ENCODE measurements at regions not wholly inside any gene's neighbourhood (a gene's known extent, or its start where the extent isn't known, plus 50 kb on each side); places are given as distances from the start of the nearest gene placed in this dataset.

GRCh38 chr5:92496545-92496944 is 1084.5 kb downstream of the NR2F1-AS1 start:
- TF ChIP-seq ZNF416 (CRISPR knock-in tag; IDR thresholded peaks at IDR 0.05) (no peak), JUN (CRISPR knock-in tag; IDR thresholded peaks at IDR 0.05) (no peak), ZNF121 (CRISPR knock-in tag; IDR thresholded peaks at IDR 0.05) (no peak), GTF2I (CRISPR knock-in tag; conservative IDR thresholded peaks at IDR 0.05) (no peak), CTCF (IDR thresholded peaks at IDR 0.05) (no peak), NFYB (CRISPR knock-in tag; conservative IDR thresholded peaks at IDR 0.05; ENCODE audit: low read depth) (no peak), ZNF423 (CRISPR knock-in tag; IDR thresholded peaks at IDR 0.05) (no peak), ZNF219 (CRISPR knock-in tag; IDR thresholded peaks at IDR 0.05; ENCODE audit: borderline replicate concordance) (no peak), FOXJ3 (CRISPR knock-in tag; IDR thresholded peaks at IDR 0.05; ENCODE audit: borderline replicate concordance) (no peak), STAT6 (CRISPR knock-in tag; conservative IDR thresholded peaks at IDR 0.05; ENCODE audit: low read depth) (no peak), NR3C1 (CRISPR knock-in tag; conservative IDR thresholded peaks at IDR 0.05; ENCODE audit: low read depth) (no peak), ZNF232 (CRISPR knock-in tag; IDR thresholded peaks at IDR 0.05) (no peak)
